CD4-positive, alpha-beta T cell treated with Interferon gamma for 1 hour (primary cell): ENCODE measurements at regions not wholly inside any gene's neighbourhood (a gene's known extent, or its start where the extent isn't known, plus 50 kb on each side); places are given as distances from the start of the nearest gene placed in this dataset.
"Not testable (repeated sequence)": the region's sequence is repeated elsewhere in the genome, so short reads cannot be mapped to it uniquely, and the experiment has no call there.

Experiments
- DNase-seq: peaks from one replicate; pipeline ENCODE4 v3.0.0-alpha.2; 2020

- no peak for DNase-seq
Observed at GRCh38 chr17:70464995-70465394, 295.7 kb downstream of the KCNJ2 start.

- no peak for DNase-seq
Observed at GRCh38 chr17:70468661-70469060, 299.3 kb downstream of the KCNJ2 start.

- no peak for DNase-seq
Observed at GRCh38 chr17:70473049-70473448, 303.7 kb downstream of the KCNJ2 start.

GRCh38 chr17:70476368-70476767 lies 307.0 kb downstream of the KCNJ2 start:
- no peak for DNase-seq

- no peak for DNase-seq
Observed at GRCh38 chr17:70478902-70479301, 309.6 kb downstream of the KCNJ2 start.

GRCh38 chr17:70479779-70480178 lies 310.4 kb downstream of the KCNJ2 start:
- no peak for DNase-seq

- DNase-seq, result no peak
Observed at GRCh38 chr17:70483624-70484023, 314.3 kb downstream of the KCNJ2 start.

GRCh38 chr17:70484050-70484449 lies 314.7 kb downstream of the KCNJ2 start:
- no peak for DNase-seq

- no peak for DNase-seq
Observed at GRCh38 chr17:70484496-70484895, 315.2 kb downstream of the KCNJ2 start.

- DNase-seq, result no peak
Observed at GRCh38 chr17:70492368-70492767, 323.0 kb downstream of the KCNJ2 start.

- no peak for DNase-seq
Observed at GRCh38 chr17:70493277-70493874, 324.0 kb downstream of the KCNJ2 start.

GRCh38 chr17:70498631-70499030 lies 329.3 kb downstream of the KCNJ2 start:
- no peak for DNase-seq

- no peak for DNase-seq
Observed at GRCh38 chr17:70499067-70499786, 329.9 kb downstream of the KCNJ2 start.

- no peak for DNase-seq
Observed at GRCh38 chr17:70503449-70503848, 334.1 kb downstream of the KCNJ2 start.

- DNase-seq, result no peak
Observed at GRCh38 chr17:70510288-70510687, 341.0 kb downstream of the KCNJ2 start.

GRCh38 chr17:70517816-70518215 lies 348.5 kb downstream of the KCNJ2 start:
- no peak for DNase-seq

- no peak for DNase-seq
Observed at GRCh38 chr17:70519300-70519699, 350.0 kb downstream of the KCNJ2 start.

- DNase-seq, result no peak
Observed at GRCh38 chr17:70520447-70520846, 351.1 kb downstream of the KCNJ2 start.

GRCh38 chr17:70520956-70521355 lies 351.6 kb downstream of the KCNJ2 start:
- DNase-seq, result no peak

GRCh38 chr17:70521821-70522256 lies 352.5 kb downstream of the KCNJ2 start:
- no peak for DNase-seq

GRCh38 chr17:70523426-70523825 lies 354.1 kb downstream of the KCNJ2 start:
- no peak for DNase-seq

- DNase-seq, result not testable (repeated sequence)
Observed at GRCh38 chr17:70525035-70525434, 355.7 kb downstream of the KCNJ2 start.

- no peak for DNase-seq
Observed at GRCh38 chr17:70525961-70526360, 356.6 kb downstream of the KCNJ2 start.

GRCh38 chr17:70527364-70527888 lies 358.1 kb downstream of the KCNJ2 start:
- no peak for DNase-seq

- no peak for DNase-seq
Observed at GRCh38 chr17:70533427-70533826, 364.1 kb downstream of the KCNJ2 start.
